Stomach (tissue), 8 donors: ENCODE measurements at regions not wholly inside any gene's neighbourhood (a gene's known extent, or its start where the extent isn't known, plus 50 kb on each side); places are given as distances from the start of the nearest gene placed in this dataset.

Experiments
- DNase-seq, 2 donors: peaks; one replicate each; pipeline versions ENCODE4 v3.0.0 to v3.0.0-alpha.2; 2013 to 2019
- H3K27ac ChIP-seq, 5 donors: fragments of 200-600 bp in 4 of 5; sonication (generic) in 4 of 5; one replicate each; pipeline ENCODE4 v1.5.1; 2013 to 2019; ENCODE audit warnings: mild to moderate bottlenecking in 1 of 5, moderate library complexity in 1 of 5
- H3K27me3 ChIP-seq, 3 donors: fragments of 200-600 bp; sonication (generic); one replicate each; pipeline ENCODE4 v1.5.1; 2017 to 2019; ENCODE audit warnings: mixed run types in 1 of 3
- H3K36me3 ChIP-seq, 4 donors: fragments of 200-600 bp; sonication (generic); 1 replicate in 3 of 4; 2 replicates in 1 of 4; pipeline ENCODE4 v1.5.1; 2016 to 2019
- H3K4me1 ChIP-seq, 4 donors: fragments of 200-600 bp; sonication (generic); one replicate each; pipeline ENCODE4 v1.5.1; 2016 to 2019
- H3K4me3 ChIP-seq, 4 donors: fragments of 200-600 bp; sonication (generic) in 3 of 4; one replicate each; pipeline ENCODE4 v1.5.1; 2016 to 2019; ENCODE audit warnings: mild to moderate bottlenecking in 1 of 4
- H3K9me3 ChIP-seq, 4 donors: fragments of 200-600 bp; sonication (generic); one replicate each; pipeline ENCODE4 v1.5.1; 2016 to 2019
- EP300 ChIP-seq: sonication (generic); formaldehyde crosslinking; IDR thresholded peaks from one replicate; pipeline ENCODE4 v1.6.1; 2017; ENCODE audit warnings: antibody characterized with exemption
- POLR2A ChIP-seq, 4 donors: fragments of 450-650 bp; IDR thresholded peaks; one replicate each; pipeline ENCODE4 v1.6.1; 2016; ENCODE audit warnings: antibody characterized with exemption in 4 of 4, control low read depth in 2 of 4, mild to moderate bottlenecking in 1 of 4, moderate library complexity in 1 of 4
- POLR2AphosphoS5 ChIP-seq, 3 donors: sonication (generic); formaldehyde crosslinking; IDR thresholded peaks; one replicate each; pipeline ENCODE4 v1.6.1; 2016; ENCODE audit warnings: antibody characterized with exemption in 3 of 3
- WGBS, 5 donors: extraction: QIAGEN DNeasy Blood & Tissue Kit in 3 of 5; methylation state at CpG; one replicate each; pipeline versions ENCODE4 v1.1.5 to v1.1.7; 2013 to 2018; 5-methylcytosine and 5-hydroxymethylcytosine counted together
- intact Hi-C: fragments of 100-400 bp; cut with DNase I; formaldehyde crosslinking; loops from one replicate; pipeline ENCODE4 v1.15.1; 2023; ENCODE audit warnings: low total_unique reads
- TF ChIP-seq, protein P1 (sequence below), 7 experiments: fragments of 450-650 bp in 4 of 7; fragments of 200-600 bp in 3 of 7; sonication (generic) in 3 of 7; IDR thresholded peaks; one replicate each; pipeline ENCODE4 v1.5.1; 2016 to 2019; ENCODE audit warnings: antibody characterized with exemption in 7 of 7, control low read depth in 2 of 7, mild to moderate bottlenecking in 1 of 7
- donor health status: healthy with polysubstance abuse.
- donor health status: Bipolar disorder and iron deficiency.
- donor health status: healthy.

DNA sequence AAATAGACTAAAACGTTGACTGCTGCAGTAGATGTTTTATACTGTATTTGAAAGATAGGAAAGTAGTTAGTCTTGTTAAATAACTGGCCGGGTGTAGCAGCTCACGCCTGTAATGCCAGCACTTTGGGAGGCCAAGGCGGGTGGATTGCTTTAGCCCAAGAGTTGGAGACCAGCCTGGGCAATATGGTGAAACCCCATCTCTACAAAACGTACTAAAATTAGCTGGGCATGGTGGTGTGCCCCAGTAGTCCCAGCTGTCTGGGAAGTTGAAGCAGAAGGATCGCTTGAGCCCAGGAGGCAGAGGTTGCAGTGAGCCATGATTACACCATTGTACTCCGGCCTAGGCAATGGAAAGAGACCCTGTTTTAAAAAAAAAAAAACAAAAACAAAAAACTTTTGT lies 60.5 kb upstream of the ULK4 start:
- TF ChIP-seq EP300 (no peak), POLR2AphosphoS5 (IDR thresholded peaks at IDR 0.05) (no peak), POLR2A (IDR thresholded peaks at IDR 0.05) (no peak)
- TF ChIP-seq, protein P1, sequence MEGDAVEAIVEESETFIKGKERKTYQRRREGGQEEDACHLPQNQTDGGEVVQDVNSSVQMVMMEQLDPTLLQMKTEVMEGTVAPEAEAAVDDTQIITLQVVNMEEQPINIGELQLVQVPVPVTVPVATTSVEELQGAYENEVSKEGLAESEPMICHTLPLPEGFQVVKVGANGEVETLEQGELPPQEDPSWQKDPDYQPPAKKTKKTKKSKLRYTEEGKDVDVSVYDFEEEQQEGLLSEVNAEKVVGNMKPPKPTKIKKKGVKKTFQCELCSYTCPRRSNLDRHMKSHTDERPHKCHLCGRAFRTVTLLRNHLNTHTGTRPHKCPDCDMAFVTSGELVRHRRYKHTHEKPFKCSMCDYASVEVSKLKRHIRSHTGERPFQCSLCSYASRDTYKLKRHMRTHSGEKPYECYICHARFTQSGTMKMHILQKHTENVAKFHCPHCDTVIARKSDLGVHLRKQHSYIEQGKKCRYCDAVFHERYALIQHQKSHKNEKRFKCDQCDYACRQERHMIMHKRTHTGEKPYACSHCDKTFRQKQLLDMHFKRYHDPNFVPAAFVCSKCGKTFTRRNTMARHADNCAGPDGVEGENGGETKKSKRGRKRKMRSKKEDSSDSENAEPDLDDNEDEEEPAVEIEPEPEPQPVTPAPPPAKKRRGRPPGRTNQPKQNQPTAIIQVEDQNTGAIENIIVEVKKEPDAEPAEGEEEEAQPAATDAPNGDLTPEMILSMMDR (IDR thresholded peaks at IDR 0.05), result no peak

DNA sequence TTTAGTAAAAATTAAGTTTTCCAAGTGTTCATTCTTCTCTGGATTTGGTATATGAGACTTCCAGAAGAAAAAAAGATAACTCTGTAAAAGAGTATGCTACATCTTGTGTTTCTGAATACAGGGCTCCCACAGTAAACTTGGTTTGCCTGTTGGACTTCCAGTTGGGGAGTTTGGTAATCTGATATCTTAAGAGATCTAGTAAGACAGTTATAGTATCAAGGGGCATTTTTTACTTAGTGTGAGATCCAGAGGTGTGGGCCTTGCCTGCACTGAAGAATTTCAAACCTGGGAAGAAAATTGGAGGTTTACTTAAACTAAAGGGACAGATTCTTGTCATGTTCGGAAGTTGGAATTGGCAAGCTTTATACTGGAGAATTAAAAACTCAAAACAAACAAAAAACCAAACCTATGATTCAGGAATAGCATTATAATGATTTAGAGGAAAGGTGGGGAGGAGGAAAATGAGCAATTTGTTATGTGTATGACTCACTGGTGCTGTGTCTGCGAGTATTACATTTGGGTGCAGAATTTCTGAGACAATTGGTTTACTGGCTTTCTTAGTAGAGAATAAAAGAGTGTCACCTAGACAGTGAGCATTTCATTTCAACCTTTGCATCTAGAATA lies 58.9 kb upstream of the ULK4 start:
- WGBS, 5 donors, result 25 to 43% (median 38%) methylated on average over 2 of the region's 2 CpGs
- H3K4me1 ChIP-seq, result peaks cover 51 to 99% (median 81%) of the 10 kb centered on the region in 4 donors

More for the DNA sequence above, 60.5 kb upstream of the ULK4 start:
- Histone ChIP-seq H3K4me1 (peaks cover 53 to 98% (median 83%) of the 10 kb centered on the region in 4 donors), H3K27ac (peak overlapping the region in 2 of 5 donors; percentile 2 to 89), H3K9me3 (no peaks in the 10 kb centered on the region), H3K4me3 (no peak overlapping the region), H3K36me3 (no peaks in the 10 kb centered on the region), H3K27me3 (no peaks in the 10 kb centered on the region)
- intact Hi-C loops, result loop anchor here (5.0 kb wide), 1 partner anchor 75 kb away; no protein-coding TSS in a partner anchor
- no peak for DNase-seq
- 67 to 74% (median 72%) methylated on average over 7 of the region's 7 CpGs for WGBS, 5 donors

DNA sequence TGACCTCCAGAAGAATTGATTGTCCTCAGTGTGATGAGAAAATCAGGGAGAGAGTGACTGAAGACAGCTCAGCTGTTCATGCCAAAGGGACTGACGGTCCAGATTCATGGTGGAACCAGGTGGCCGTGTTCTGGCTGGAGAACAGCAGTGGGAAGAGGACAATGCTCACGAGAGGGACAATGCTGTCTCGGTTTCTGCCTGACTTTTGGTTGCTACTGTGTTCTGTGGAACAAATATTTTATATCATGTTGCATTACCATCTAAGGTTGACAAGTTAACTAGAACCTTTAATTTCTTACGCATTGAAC lies 58.0 kb upstream of the ULK4 start:
- TF ChIP-seq POLR2A (IDR thresholded peaks at IDR 0.05) (no peak), POLR2AphosphoS5 (IDR thresholded peaks at IDR 0.05) (no peak), EP300 (no peak)
- TF ChIP-seq, protein P1 (IDR thresholded peaks at IDR 0.05), result no peak
- 85 to 93% (median 90%) methylated on average over 5 of the region's 5 CpGs for WGBS, 5 donors
- intact Hi-C loops, result loop anchor here (5.0 kb wide), 1 partner anchor 77 kb away; no protein-coding TSS in a partner anchor
- Histone ChIP-seq H3K4me3 (no peak overlapping the region), H3K9me3 (no peaks in the 10 kb centered on the region), H3K36me3 (no peaks in the 10 kb centered on the region), H3K27ac (peak overlapping the region; percentile 12 to 89 (median 63)), H3K4me1 (peaks cover 51 to 99% (median 82%) of the 10 kb centered on the region in 4 donors), H3K27me3 (no peaks in the 10 kb centered on the region)
- DNase-seq, result no peak

More for the DNA sequence above, 58.9 kb upstream of the ULK4 start:
- H3K27ac ChIP-seq, result peak overlapping the region in 4 of 5 donors; percentile 44 to 89 (median 66)
- no peaks in the 10 kb centered on the region for H3K9me3 ChIP-seq
- intact Hi-C loops, result loop anchor here (5.0 kb wide), 1 partner anchor 77 kb away; no protein-coding TSS in a partner anchor
- peak in 1 of 2 donors; percentile 27 for DNase-seq
- H3K36me3 ChIP-seq, result no peaks in the 10 kb centered on the region
- H3K4me3 ChIP-seq, result no peak overlapping the region
- H3K27me3 ChIP-seq, result no peaks in the 10 kb centered on the region
- TF ChIP-seq POLR2AphosphoS5 (IDR thresholded peaks at IDR 0.05) (peak in 1 of 3 donors; percentile 47), POLR2A (IDR thresholded peaks at IDR 0.05) (no peak), EP300 (no peak)
- TF ChIP-seq, protein P1 (IDR thresholded peaks at IDR 0.05), result no peak

DNA sequence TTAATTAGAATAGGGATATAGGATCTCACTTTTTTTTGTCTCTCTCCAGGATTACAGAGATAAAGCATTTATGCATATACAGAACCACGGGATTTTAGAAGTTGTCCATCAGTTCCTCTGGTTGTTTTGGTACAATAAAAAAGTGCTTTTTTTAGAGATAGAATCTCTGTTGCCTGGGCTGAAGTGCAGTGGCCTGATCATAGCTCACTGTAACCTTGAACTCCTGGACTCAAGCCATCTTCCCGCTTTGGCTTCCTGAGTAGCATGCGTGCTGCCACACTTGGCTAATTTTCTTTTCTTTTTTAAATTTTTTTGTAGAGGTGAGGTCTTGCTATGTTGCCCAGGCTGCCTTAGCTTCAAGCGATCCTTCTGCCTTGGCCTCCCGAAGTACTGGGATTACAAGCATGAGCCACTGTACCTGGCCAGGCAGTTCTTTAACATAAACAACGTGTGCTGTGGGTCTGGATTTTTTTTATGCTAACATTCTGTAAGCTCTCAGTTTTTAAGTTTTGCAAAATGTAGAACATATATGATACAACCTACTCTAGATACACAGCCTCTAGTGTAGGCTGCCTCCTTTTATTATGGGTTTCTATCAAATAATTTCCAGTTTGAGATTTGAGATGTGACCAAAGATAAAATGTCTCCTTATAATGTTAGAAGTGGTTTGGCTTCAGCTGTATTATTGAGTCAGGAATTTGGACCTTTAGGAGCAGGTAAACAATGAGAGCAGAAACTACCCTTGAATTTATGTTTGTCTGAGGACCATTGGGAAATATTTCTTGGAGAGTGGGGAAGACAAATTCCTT lies 57.4 kb upstream of the ULK4 start:
- no peaks in the 10 kb centered on the region for H3K36me3 ChIP-seq
- no peak overlapping the region for H3K4me3 ChIP-seq
- peaks cover 48 to 99% (median 81%) of the 10 kb centered on the region in 4 donors for H3K4me1 ChIP-seq
- H3K27me3 ChIP-seq, result no peaks in the 10 kb centered on the region
- 44 to 58% (median 51%) methylated on average over 6 of the region's 6 CpGs for WGBS, 5 donors
- peak in 1 of 2 donors; percentile 48 for DNase-seq
- TF ChIP-seq POLR2A (IDR thresholded peaks at IDR 0.05) (no peak), POLR2AphosphoS5 (IDR thresholded peaks at IDR 0.05) (no peak), EP300 (no peak)
- TF ChIP-seq, protein P1 (IDR thresholded peaks at IDR 0.05), result no peak
- no peaks in the 10 kb centered on the region for H3K9me3 ChIP-seq
- H3K27ac ChIP-seq, result peak overlapping the region in 4 of 5 donors; percentile 12 to 89 (median 66)
- intact Hi-C loops, result no loop called here
